ENCODE measurements at regions not wholly inside any gene's neighbourhood (a gene's known extent, or its start where the extent isn't known, plus 50 kb on each side); places are given as distances from the start of the nearest gene placed in this dataset.

DNA sequence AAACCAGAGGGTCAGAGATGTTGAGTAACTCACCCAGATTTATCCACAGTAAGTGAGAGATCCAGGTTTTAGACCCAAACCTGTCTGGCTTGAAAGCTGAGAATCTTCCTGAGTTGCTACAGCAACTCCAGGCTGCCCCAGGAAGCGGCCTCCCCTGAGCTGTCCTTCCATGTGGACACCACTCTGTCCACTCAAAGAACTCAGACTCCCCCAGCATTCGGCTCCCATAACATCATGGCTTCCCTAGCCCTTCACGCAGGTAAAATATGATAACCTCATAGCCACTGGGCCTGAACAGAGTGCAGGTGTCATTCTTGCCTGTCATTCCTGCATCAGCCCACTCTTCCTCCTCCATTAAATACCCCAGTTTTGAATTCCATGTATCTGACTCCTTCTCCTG lies 657.8 kb downstream of the TBC1D22A start:
- TF ChIP-seq, protein P1, sequence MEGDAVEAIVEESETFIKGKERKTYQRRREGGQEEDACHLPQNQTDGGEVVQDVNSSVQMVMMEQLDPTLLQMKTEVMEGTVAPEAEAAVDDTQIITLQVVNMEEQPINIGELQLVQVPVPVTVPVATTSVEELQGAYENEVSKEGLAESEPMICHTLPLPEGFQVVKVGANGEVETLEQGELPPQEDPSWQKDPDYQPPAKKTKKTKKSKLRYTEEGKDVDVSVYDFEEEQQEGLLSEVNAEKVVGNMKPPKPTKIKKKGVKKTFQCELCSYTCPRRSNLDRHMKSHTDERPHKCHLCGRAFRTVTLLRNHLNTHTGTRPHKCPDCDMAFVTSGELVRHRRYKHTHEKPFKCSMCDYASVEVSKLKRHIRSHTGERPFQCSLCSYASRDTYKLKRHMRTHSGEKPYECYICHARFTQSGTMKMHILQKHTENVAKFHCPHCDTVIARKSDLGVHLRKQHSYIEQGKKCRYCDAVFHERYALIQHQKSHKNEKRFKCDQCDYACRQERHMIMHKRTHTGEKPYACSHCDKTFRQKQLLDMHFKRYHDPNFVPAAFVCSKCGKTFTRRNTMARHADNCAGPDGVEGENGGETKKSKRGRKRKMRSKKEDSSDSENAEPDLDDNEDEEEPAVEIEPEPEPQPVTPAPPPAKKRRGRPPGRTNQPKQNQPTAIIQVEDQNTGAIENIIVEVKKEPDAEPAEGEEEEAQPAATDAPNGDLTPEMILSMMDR (IDR thresholded peaks at IDR 0.05) = no peak
- TF ChIP-seq POLR2A (IDR thresholded peaks at IDR 0.05) = no peak

Data from heart left ventricle (tissue), 13 donors.